ENCODE measurements at regions not wholly inside any gene's neighbourhood (a gene's known extent, or its start where the extent isn't known, plus 50 kb on each side); places are given as distances from the start of the nearest gene placed in this dataset.

- no peak for TF ChIP-seq POLR2A (IDR thresholded peaks at IDR 0.05)
- no peak for TF ChIP-seq CTCF (IDR thresholded peaks at IDR 0.05)
These were observed 338.6 kb upstream of the SEMA3A start for GRCh38 chr7:84533182-84533581.

Data from right lobe of liver (tissue), 4 donors.